PFSK-1 (cell line): ENCODE measurements at regions not wholly inside any gene's neighbourhood (a gene's known extent, or its start where the extent isn't known, plus 50 kb on each side); places are given as distances from the start of the nearest gene placed in this dataset.

Source experiments
- FOXP2 ChIP-seq: optimal IDR thresholded peaks from 2 replicates; pipeline ENCODE3; 2011; ENCODE audit warnings: borderline replicate concordance, control low read depth, inconsistent platforms; ENCODE audit not compliant: insufficient read depth; ENCODE audit errors: extremely low read length, extremely low read depth
- POLR2AphosphoS5 ChIP-seq: IDR thresholded peaks from 2 replicates; pipeline ENCODE4 v1.6.1; 2012; ENCODE audit warnings: low read depth, mild to moderate bottlenecking, control low read depth, low read length, moderate library complexity
- TAF1 ChIP-seq: IDR thresholded peaks from 2 replicates; pipeline ENCODE4 v1.6.1; 2012; ENCODE audit warnings: low read length, control low read depth, borderline replicate concordance; ENCODE audit not compliant: insufficient read depth
- TF ChIP-seq, protein P1 (sequence below), 2 experiments: IDR thresholded peaks; 2 replicates each; pipeline versions ENCODE4 v1.6.1 to v1.8.0; 2011 to 2012; ENCODE audit warnings: low read depth in 2 of 2, low read length in 2 of 2, control low read depth in 1 of 2, inconsistent platforms in 1 of 2, mild to moderate bottlenecking in 1 of 2, moderate library complexity in 1 of 2; ENCODE audit not compliant: insufficient read depth in 1 of 2

DNA sequence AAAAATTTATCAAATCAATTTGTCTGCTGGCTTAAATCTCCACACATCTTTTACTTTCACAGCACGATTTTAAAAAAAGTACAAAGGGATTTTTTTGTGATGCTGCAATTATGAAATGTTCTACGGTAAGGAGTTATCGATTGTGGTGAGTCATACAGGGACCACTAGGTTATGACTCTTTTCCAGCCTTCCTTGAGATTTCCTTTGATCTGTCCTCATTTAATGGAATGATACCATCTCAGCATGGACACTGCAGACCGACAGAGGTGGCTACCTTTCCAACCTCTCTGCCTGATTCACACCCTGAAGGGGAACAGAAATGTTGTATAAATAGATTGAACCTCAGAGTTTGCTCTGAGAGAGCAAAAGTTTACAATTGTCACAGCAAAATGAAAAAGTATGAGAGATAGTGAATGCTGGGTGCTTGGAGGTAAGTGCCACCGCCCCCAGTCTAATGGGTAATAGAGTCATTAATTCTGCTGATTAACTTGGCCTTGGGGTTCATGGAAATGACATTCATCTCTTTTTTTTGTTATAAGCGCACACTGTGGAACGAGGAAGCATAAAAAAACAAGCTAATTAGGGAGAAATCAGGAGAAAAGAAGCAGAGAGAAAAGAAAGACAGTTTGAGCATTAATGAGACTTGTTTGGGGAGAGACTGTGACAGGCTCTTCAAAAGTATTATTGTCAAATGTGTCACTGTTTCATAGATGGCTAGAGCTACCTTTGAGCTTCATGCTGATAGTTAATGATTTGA is 306.0 kb downstream of the RNF144B start:
- TF ChIP-seq POLR2AphosphoS5 (no peak), TAF1 (no peak), FOXP2 (no peak)
- TF ChIP-seq, protein P1, sequence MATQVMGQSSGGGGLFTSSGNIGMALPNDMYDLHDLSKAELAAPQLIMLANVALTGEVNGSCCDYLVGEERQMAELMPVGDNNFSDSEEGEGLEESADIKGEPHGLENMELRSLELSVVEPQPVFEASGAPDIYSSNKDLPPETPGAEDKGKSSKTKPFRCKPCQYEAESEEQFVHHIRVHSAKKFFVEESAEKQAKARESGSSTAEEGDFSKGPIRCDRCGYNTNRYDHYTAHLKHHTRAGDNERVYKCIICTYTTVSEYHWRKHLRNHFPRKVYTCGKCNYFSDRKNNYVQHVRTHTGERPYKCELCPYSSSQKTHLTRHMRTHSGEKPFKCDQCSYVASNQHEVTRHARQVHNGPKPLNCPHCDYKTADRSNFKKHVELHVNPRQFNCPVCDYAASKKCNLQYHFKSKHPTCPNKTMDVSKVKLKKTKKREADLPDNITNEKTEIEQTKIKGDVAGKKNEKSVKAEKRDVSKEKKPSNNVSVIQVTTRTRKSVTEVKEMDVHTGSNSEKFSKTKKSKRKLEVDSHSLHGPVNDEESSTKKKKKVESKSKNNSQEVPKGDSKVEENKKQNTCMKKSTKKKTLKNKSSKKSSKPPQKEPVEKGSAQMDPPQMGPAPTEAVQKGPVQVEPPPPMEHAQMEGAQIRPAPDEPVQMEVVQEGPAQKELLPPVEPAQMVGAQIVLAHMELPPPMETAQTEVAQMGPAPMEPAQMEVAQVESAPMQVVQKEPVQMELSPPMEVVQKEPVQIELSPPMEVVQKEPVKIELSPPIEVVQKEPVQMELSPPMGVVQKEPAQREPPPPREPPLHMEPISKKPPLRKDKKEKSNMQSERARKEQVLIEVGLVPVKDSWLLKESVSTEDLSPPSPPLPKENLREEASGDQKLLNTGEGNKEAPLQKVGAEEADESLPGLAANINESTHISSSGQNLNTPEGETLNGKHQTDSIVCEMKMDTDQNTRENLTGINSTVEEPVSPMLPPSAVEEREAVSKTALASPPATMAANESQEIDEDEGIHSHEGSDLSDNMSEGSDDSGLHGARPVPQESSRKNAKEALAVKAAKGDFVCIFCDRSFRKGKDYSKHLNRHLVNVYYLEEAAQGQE (IDR thresholded peaks at IDR 0.05; ENCODE audit: insufficient read depth in 1 of 2, low read depth in 2 of 2, low read length in 2 of 2), result no peak
